GM11168 (cell line): ENCODE measurements at regions not wholly inside any gene's neighbourhood (a gene's known extent, or its start where the extent isn't known, plus 50 kb on each side); places are given as distances from the start of the nearest gene placed in this dataset.

Experiments used
- in situ Hi-C: fragments of 300-500 bp; cut with MboI; formaldehyde crosslinking; loops from one replicate; pipeline ENCODE4 v1.12.0; 2022; ENCODE audit warnings: low sequenced_read_pairs; ENCODE audit not compliant: unreplicated experiment

GRCh38 chr21:15273244-15273643 lies 208.4 kb upstream of the NRIP1 start:
- in situ Hi-C loops = no loop called here

GRCh38 chr21:15274701-15275485 lies 210.1 kb upstream of the NRIP1 start:
- in situ Hi-C loops = no loop called here

- in situ Hi-C loops = no loop called here
These were observed 210.9 kb upstream of the NRIP1 start for GRCh38 chr21:15275615-15276235.

GRCh38 chr21:15276243-15276642 lies 211.4 kb upstream of the NRIP1 start:
- in situ Hi-C loops = no loop called here

- in situ Hi-C loops = no loop called here
These were observed 212.7 kb upstream of the NRIP1 start for GRCh38 chr21:15277466-15277865.

GRCh38 chr21:15278279-15278678 lies 213.5 kb upstream of the NRIP1 start:
- in situ Hi-C loops = no loop called here

GRCh38 chr21:15278851-15279250 lies 214.1 kb upstream of the NRIP1 start:
- in situ Hi-C loops = no loop called here

GRCh38 chr21:15279482-15279881 lies 214.7 kb upstream of the NRIP1 start:
- in situ Hi-C loops = no loop called here

- in situ Hi-C loops = no loop called here
These were observed 216.9 kb upstream of the NRIP1 start for GRCh38 chr21:15281714-15282113.

GRCh38 chr21:15282665-15283064 lies 217.9 kb upstream of the NRIP1 start:
- in situ Hi-C loops = no loop called here

- in situ Hi-C loops = no loop called here
These were observed 218.3 kb upstream of the NRIP1 start for GRCh38 chr21:15283138-15283537.

GRCh38 chr21:15283789-15284188 lies 219.0 kb upstream of the NRIP1 start:
- in situ Hi-C loops = no loop called here

GRCh38 chr21:15285556-15285955 lies 220.8 kb upstream of the NRIP1 start:
- in situ Hi-C loops = no loop called here

- in situ Hi-C loops = no loop called here
These were observed 224.4 kb upstream of the NRIP1 start for GRCh38 chr21:15289246-15289645.

GRCh38 chr21:15289896-15290841 lies 225.4 kb upstream of the NRIP1 start:
- in situ Hi-C loops = no loop called here

- in situ Hi-C loops = no loop called here
These were observed 226.9 kb upstream of the NRIP1 start for GRCh38 chr21:15291621-15292266.

- in situ Hi-C loops = no loop called here
These were observed 228.4 kb upstream of the NRIP1 start for GRCh38 chr21:15293240-15293639.

- in situ Hi-C loops = no loop called here
These were observed 231.1 kb upstream of the NRIP1 start for GRCh38 chr21:15295875-15296274.

- in situ Hi-C loops = no loop called here
These were observed 233.0 kb upstream of the NRIP1 start for GRCh38 chr21:15297824-15298223.

GRCh38 chr21:15298306-15298705 lies 233.5 kb upstream of the NRIP1 start:
- in situ Hi-C loops = no loop called here
